DOHH2 (cell line): ENCODE measurements at regions not wholly inside any gene's neighbourhood (a gene's known extent, or its start where the extent isn't known, plus 50 kb on each side); places are given as distances from the start of the nearest gene placed in this dataset.

Experiments used
- EZH2phosphoT487 ChIP-seq: fragments of 200-600 bp; sonication (generic); IDR thresholded peaks from 2 replicates; pipeline ENCODE4 v1.6.1; 2017; ENCODE audit warnings: borderline replicate concordance, mild to moderate bottlenecking, antibody characterized with exemption, low read length, moderate library complexity, mixed read lengths
- TF ChIP-seq, protein P1 (sequence below): fragments of 200-600 bp; sonication (generic); IDR thresholded peaks from one replicate; pipeline ENCODE4 v1.5.1; 2014; ENCODE audit warnings: antibody characterized with exemption, mild to moderate bottlenecking, low read depth, low read length; ENCODE audit not compliant: poor library complexity, severe bottlenecking

- TF ChIP-seq, protein P1, sequence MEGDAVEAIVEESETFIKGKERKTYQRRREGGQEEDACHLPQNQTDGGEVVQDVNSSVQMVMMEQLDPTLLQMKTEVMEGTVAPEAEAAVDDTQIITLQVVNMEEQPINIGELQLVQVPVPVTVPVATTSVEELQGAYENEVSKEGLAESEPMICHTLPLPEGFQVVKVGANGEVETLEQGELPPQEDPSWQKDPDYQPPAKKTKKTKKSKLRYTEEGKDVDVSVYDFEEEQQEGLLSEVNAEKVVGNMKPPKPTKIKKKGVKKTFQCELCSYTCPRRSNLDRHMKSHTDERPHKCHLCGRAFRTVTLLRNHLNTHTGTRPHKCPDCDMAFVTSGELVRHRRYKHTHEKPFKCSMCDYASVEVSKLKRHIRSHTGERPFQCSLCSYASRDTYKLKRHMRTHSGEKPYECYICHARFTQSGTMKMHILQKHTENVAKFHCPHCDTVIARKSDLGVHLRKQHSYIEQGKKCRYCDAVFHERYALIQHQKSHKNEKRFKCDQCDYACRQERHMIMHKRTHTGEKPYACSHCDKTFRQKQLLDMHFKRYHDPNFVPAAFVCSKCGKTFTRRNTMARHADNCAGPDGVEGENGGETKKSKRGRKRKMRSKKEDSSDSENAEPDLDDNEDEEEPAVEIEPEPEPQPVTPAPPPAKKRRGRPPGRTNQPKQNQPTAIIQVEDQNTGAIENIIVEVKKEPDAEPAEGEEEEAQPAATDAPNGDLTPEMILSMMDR, result no peak
- no peak for TF ChIP-seq EZH2phosphoT487
Observed at GRCh38 chr21:16978309-16978895, 534.4 kb upstream of the CXADR start.
